Activated naive CD4-positive, alpha-beta T cell treated with anti-CD3 and anti-CD28 coated beads, Interleukin-2, amount 10 ng/mL, durations not matched to agents 7 days and 5 days (primary cell): ENCODE measurements at regions not wholly inside any gene's neighbourhood (a gene's known extent, or its start where the extent isn't known, plus 50 kb on each side); places are given as distances from the start of the nearest gene placed in this dataset.
"Not testable (repeated sequence)": the region's sequence is repeated elsewhere in the genome, so short reads cannot be mapped to it uniquely, and the experiment has no call there.

Experiments
- CTCF ChIA-PET: fragments of 350-600 bp; sonication (Branson Sonifier 250); formaldehyde crosslinking; loops from one replicate; lab custom pipeline; 2021; ENCODE audit warnings: antibody characterized with exemption; lab: Charles Lee
- DNase-seq: peaks from one replicate; pipeline ENCODE4 v3.0.0-alpha.2; 2020
- H3K27ac Mint-ChIP-seq: one replicate; pipeline ENCODE4 v1.8.0; 2021; ENCODE audit warnings: mild to moderate bottlenecking, moderate library complexity, mixed read lengths
- H3K27me3 Mint-ChIP-seq: one replicate; pipeline ENCODE4 v1.8.0; 2021; ENCODE audit warnings: mild to moderate bottlenecking, mixed read lengths
- H3K36me3 Mint-ChIP-seq: one replicate; pipeline ENCODE4 v1.8.0; 2021; ENCODE audit warnings: mixed read lengths
- H3K4me1 Mint-ChIP-seq: one replicate; pipeline ENCODE4 v1.8.0; 2021; ENCODE audit warnings: mixed read lengths
- H3K4me3 Mint-ChIP-seq: one replicate; pipeline ENCODE4 v1.8.0; 2021; ENCODE audit warnings: mild to moderate bottlenecking, moderate library complexity, mixed read lengths
- H3K9me3 Mint-ChIP-seq: one replicate; pipeline ENCODE4 v1.8.0; 2021; ENCODE audit warnings: mixed read lengths

DNA sequence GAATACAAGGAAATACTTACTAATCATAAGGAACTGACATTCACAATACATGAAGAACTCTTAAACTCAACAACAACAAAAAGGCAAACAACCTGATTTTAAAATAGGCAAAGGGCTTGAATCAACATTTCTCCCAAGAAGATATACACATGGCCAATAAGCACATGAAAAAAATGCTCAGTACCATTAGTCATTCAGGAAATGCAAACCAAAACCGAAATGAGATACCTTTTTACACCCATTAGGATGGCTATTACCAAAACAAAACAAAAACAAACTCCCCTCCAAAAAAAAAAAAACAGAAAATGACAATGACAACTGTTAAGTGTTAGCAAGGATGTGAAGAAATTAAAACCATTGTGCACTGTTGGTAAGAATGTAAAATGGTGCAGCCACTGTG is 104.1 kb upstream of the ZNF462 start:
- no peaks in the 10 kb centered on the region for H3K4me1 Mint-ChIP-seq
- no peaks in the 10 kb centered on the region for H3K9me3 Mint-ChIP-seq
- no peak overlapping the region for H3K4me3 Mint-ChIP-seq
- no peak for DNase-seq
- no peaks in the 10 kb centered on the region for H3K27me3 Mint-ChIP-seq
- H3K36me3 Mint-ChIP-seq: no peaks in the 10 kb centered on the region
- CTCF ChIA-PET: no interaction called here
- H3K27ac Mint-ChIP-seq: no peak overlapping the region

GRCh38 chr9:106761493-106761892 is 101.5 kb upstream of the ZNF462 start:
- DNase-seq: no peak
- H3K27ac Mint-ChIP-seq: no peak overlapping the region
- no peak overlapping the region for H3K4me3 Mint-ChIP-seq
- no peaks in the 10 kb centered on the region for H3K4me1 Mint-ChIP-seq
- H3K9me3 Mint-ChIP-seq: no peaks in the 10 kb centered on the region
- CTCF ChIA-PET: no interaction called here
- H3K27me3 Mint-ChIP-seq: no peaks in the 10 kb centered on the region
- H3K36me3 Mint-ChIP-seq: no peaks in the 10 kb centered on the region

DNA sequence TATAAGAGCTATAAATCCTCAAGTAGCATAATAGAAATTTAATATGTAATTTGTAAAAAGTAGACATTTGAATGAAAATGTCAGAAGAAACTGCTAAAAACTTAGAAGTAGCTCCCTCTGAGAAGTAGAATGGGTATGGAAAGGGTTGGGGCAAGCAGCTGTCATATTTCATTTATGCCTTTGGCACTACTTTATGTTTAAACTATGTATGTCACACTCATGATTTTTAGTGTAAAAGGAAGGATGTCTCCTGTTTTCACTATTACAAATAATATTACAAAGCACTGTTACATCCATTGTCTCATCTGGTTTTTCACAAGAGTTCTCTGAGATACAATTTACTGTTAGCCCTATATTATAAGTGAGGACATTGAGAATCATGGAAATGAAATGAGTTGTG is 96.3 kb upstream of the ZNF462 start:
- Mint-ChIP-seq H3K27me3 (no peaks in the 10 kb centered on the region), H3K27ac (no peak overlapping the region), H3K9me3 (no peaks in the 10 kb centered on the region), H3K36me3 (no peaks in the 10 kb centered on the region), H3K4me3 (no peak overlapping the region), H3K4me1 (no peaks in the 10 kb centered on the region)
- CTCF ChIA-PET: no interaction called here
- no peak for DNase-seq

- no peak overlapping the region for H3K4me3 Mint-ChIP-seq
- no peak for DNase-seq
Observed at GRCh38 chr9:106769331-106769730, 93.6 kb upstream of the ZNF462 start.

DNA sequence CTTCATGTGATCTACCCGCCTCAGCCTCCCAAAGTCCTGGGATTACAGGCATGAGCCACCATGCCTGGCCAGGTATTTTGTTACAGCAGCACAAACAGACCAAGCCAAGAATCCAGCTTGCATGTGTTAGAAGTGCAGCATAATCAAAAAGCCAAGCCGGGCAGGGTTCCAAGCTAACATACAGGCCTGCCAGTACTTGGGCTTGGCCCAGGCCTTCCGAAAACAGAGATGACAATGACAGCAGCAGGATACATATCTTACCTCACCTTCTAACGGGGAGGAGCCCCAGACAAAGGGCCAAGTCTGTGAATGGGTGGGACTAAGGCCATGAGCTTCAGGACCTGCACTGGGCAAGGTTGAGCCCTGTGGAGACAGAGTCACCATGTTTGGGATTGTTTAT is 91.4 kb upstream of the ZNF462 start:
- Mint-ChIP-seq H3K36me3 (no peaks in the 10 kb centered on the region), H3K27ac (no peak overlapping the region), H3K27me3 (no peaks in the 10 kb centered on the region), H3K4me1 (no peaks in the 10 kb centered on the region), H3K4me3 (no peak overlapping the region), H3K9me3 (no peaks in the 10 kb centered on the region)
- DNase-seq: no peak
- CTCF ChIA-PET: no interaction called here

More at GRCh38 chr9:106769331-106769730, 93.6 kb upstream of the ZNF462 start:
- Mint-ChIP-seq H3K4me1 (no peaks in the 10 kb centered on the region), H3K27me3 (no peaks in the 10 kb centered on the region), H3K27ac (no peak overlapping the region), H3K9me3 (no peaks in the 10 kb centered on the region), H3K36me3 (no peaks in the 10 kb centered on the region)
- CTCF ChIA-PET: no interaction called here

DNA sequence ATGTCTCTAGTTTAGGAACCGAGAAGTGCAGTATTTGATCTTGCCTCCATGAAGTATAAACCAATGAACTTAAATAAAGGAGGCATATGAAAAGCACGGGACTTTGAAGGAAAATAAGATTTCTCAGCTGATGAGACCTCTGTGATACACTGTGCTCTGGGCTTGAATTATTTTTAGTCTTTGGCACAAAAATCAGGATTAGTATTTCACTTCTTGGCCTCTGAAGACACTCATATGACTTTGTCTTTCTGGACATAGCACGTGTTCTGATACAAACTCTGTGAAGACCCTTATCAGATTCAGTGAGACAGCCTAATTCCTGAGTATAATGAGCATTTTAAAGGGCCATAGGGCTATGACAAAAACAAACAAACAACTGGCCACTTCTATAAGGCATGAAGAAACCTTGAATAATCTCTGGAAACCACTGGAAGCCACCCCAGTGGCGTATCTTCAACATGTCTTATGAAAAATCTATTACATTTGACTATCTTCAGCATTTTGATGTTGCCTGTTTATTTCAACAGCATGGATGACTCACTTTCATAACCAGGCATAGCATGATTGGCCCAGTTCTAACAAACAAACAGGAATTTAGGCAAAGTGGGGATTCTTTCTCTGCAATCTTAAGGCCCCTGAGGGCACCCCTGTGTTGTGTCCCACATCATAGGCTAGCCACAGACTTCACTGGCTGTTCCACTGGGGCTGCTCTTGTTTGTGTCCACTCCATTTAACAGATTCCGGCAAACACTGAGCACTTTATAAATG is 90.3 kb upstream of the ZNF462 start:
- no peak for DNase-seq
- H3K9me3 Mint-ChIP-seq: no peaks in the 10 kb centered on the region
- CTCF ChIA-PET: no interaction called here
- no peaks in the 10 kb centered on the region for H3K36me3 Mint-ChIP-seq
- no peak overlapping the region for H3K4me3 Mint-ChIP-seq
- H3K27ac Mint-ChIP-seq: no peak overlapping the region
- H3K27me3 Mint-ChIP-seq: no peaks in the 10 kb centered on the region
- no peaks in the 10 kb centered on the region for H3K4me1 Mint-ChIP-seq

DNA sequence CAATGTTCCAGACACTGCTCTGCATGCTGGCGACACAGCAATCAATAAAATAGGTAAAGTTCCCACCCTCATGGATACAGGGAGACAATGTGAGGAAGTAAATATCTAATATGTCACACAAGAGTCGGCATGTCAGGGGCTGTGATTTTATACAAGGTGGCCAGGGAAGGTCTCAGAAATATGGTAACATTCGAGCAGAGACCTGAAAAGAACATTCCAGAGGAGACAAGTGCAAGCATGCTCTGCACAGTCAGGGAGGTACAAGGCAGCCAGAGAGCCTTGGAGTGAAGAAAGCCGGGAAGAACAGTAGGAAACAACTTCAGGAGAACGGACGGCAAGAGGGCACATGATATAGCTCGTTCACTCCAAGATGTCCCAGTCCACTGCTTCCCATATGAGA is 89.2 kb upstream of the ZNF462 start:
- DNase-seq: no peak
- Mint-ChIP-seq H3K4me1 (no peaks in the 10 kb centered on the region), H3K9me3 (no peaks in the 10 kb centered on the region), H3K4me3 (no peak overlapping the region), H3K27ac (no peak overlapping the region), H3K36me3 (no peaks in the 10 kb centered on the region), H3K27me3 (no peaks in the 10 kb centered on the region)
- CTCF ChIA-PET: no interaction called here

- no peaks in the 10 kb centered on the region for H3K27me3 Mint-ChIP-seq
- no peak overlapping the region for H3K27ac Mint-ChIP-seq
- CTCF ChIA-PET: no interaction called here
- H3K9me3 Mint-ChIP-seq: no peaks in the 10 kb centered on the region
- no peak for DNase-seq
- H3K4me1 Mint-ChIP-seq: no peaks in the 10 kb centered on the region
- no peak overlapping the region for H3K4me3 Mint-ChIP-seq
- no peaks in the 10 kb centered on the region for H3K36me3 Mint-ChIP-seq
Observed at GRCh38 chr9:106775960-106776359, 87.0 kb upstream of the ZNF462 start.

GRCh38 chr9:106779796-106780195 is 83.2 kb upstream of the ZNF462 start:
- H3K27me3 Mint-ChIP-seq: no peaks in the 10 kb centered on the region
- no peaks in the 10 kb centered on the region for H3K36me3 Mint-ChIP-seq
- no peak overlapping the region for H3K27ac Mint-ChIP-seq
- no peaks in the 10 kb centered on the region for H3K9me3 Mint-ChIP-seq
- DNase-seq: no peak
- CTCF ChIA-PET: no interaction called here
- H3K4me3 Mint-ChIP-seq: no peak overlapping the region
- no peaks in the 10 kb centered on the region for H3K4me1 Mint-ChIP-seq

DNA sequence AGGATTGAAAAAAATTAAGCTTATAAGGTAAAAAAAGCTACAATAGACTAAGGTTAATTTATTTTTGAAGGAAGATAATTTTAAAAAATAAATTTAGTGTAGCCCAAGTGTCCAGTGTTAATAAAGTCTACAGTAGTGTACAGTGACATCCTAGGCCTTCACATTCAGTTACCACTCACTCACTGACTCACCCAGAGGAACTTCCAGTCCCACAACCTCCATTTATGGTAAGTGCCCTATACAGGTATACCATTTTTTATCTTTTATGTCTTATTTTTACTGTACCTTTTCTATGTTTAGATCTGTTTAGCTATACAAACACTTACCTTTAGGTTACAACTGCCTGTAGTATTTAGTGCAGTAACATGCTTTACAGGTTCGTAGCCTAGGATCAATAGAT is 79.8 kb upstream of the ZNF462 start:
- no peaks in the 10 kb centered on the region for H3K36me3 Mint-ChIP-seq
- H3K27me3 Mint-ChIP-seq: no peaks in the 10 kb centered on the region
- H3K9me3 Mint-ChIP-seq: no peaks in the 10 kb centered on the region
- no peak overlapping the region for H3K4me3 Mint-ChIP-seq
- CTCF ChIA-PET: no interaction called here
- no peak for DNase-seq
- no peaks in the 10 kb centered on the region for H3K4me1 Mint-ChIP-seq
- H3K27ac Mint-ChIP-seq: no peak overlapping the region

DNA sequence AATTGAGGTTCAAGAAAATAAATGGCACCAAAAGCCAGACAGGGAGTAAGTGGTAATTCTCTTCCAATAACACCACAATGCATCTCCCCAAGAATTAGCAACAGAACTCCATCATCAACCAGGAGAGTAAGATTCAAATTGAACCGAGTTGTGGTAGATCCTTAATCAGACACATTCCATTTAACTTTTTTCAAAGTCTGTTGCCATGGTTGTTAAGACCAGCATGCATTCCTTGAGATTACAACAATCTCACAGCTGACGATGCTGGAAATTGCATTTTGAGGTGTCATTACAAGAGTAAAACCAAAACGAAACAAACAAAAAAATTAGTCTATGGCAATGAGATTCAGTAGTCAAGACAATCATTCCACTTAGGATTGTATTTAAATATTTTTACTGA is 78.9 kb upstream of the ZNF462 start:
- H3K9me3 Mint-ChIP-seq: no peaks in the 10 kb centered on the region
- H3K27me3 Mint-ChIP-seq: no peaks in the 10 kb centered on the region
- no peak for DNase-seq
- no peaks in the 10 kb centered on the region for H3K4me1 Mint-ChIP-seq
- CTCF ChIA-PET: no interaction called here
- H3K36me3 Mint-ChIP-seq: no peaks in the 10 kb centered on the region
- no peak overlapping the region for H3K27ac Mint-ChIP-seq
- no peak overlapping the region for H3K4me3 Mint-ChIP-seq

GRCh38 chr9:106785200-106785599 is 77.8 kb upstream of the ZNF462 start:
- H3K36me3 Mint-ChIP-seq: no peaks in the 10 kb centered on the region
- no peak overlapping the region for H3K4me3 Mint-ChIP-seq
- no peak for DNase-seq
- no peak overlapping the region for H3K27ac Mint-ChIP-seq
- no peaks in the 10 kb centered on the region for H3K4me1 Mint-ChIP-seq
- no peaks in the 10 kb centered on the region for H3K9me3 Mint-ChIP-seq
- CTCF ChIA-PET: no interaction called here
- H3K27me3 Mint-ChIP-seq: no peaks in the 10 kb centered on the region

DNA sequence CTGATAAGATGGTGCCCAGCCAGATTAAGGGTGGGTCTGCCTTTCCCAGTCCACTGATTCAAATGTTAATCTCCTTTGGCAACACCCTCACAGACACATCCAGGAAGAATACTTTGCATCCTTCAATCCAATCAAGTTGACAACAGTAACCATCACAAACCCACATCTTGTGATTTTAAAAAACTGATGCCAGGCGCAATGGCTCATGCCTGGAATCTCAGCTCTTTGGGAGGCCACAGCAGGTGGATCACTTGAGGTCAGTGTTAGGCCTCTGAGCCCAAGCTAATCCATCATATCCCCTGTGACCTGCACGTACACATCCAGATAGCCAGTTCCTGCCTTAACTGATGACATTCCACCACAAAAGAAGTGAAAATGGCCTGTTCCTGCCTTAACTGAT is 74.9 kb upstream of the ZNF462 start:
- CTCF ChIA-PET, H3K36me3 Mint-ChIP-seq, H3K4me3 Mint-ChIP-seq, H3K27me3 Mint-ChIP-seq, DNase-seq, H3K4me1 Mint-ChIP-seq, H3K9me3 Mint-ChIP-seq, H3K27ac Mint-ChIP-seq: not testable (repeated sequence)

DNA sequence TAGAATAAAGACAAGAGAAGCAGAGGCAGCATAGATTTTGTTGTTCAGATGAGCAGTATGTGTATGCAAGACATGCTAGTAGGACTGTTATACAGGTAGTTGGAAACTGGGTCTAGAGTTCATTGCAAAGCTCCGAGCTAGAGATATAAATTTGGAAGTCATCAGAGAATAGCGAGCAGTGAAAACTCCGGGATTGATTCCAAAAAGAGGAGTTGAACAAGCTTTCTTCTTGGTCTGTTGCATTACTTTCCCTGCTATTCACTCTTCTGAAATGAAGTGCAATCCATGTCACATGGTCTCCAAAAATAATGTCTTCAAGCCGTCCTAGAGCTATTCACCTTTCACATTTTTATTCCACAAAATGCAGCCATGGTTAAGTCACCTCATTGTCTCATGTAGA is 67.9 kb upstream of the ZNF462 start:
- Mint-ChIP-seq H3K27ac (no peak overlapping the region), H3K36me3 (no peaks in the 10 kb centered on the region), H3K9me3 (peaks cover 3% of the 10 kb centered on the region), H3K27me3 (no peaks in the 10 kb centered on the region), H3K4me1 (no peaks in the 10 kb centered on the region), H3K4me3 (no peak overlapping the region)
- DNase-seq: no peak
- CTCF ChIA-PET: no interaction called here

DNA sequence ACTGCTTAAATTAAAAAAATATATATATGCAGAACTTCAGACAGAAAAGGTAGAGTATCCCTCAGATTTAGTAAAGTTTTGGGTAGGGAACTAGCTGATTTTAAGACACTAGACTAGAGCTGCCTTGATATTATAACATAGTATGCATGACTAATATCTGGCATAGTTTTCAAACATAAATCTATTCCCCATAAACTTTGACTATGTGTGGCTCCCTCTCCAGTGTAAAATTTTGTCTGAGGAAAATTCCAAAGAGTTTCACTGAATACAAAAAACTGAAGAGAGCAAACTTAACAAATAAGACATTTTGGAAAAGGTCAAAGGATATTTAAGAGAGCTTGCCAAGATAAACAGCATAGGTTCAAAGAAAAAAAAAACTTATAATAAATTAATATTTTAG is 66.2 kb upstream of the ZNF462 start:
- Mint-ChIP-seq H3K36me3 (no peaks in the 10 kb centered on the region), H3K27me3 (no peaks in the 10 kb centered on the region), H3K4me1 (no peaks in the 10 kb centered on the region), H3K27ac (no peak overlapping the region), H3K4me3 (no peak overlapping the region), H3K9me3 (peaks cover 3% of the 10 kb centered on the region)
- no peak for DNase-seq
- CTCF ChIA-PET: no interaction called here

DNA sequence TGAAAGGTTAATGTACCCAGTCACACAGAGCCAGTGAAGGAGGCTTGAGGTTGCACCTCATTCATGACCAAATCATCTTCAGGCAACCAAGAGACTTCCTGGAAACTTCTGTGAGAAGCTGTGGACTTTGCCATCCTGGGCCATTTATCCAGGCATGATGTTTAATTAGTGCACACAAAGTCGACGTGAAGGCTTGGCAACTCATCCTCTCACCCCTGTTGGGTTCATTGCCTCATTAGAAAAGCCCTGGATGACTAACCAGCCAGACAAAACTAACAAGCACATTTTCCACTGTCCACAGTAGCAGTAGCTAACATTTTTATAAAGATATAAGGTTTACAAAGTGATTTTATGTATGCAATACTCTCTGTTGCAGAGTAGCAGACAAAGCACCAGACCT is 65.7 kb upstream of the ZNF462 start:
- Mint-ChIP-seq H3K36me3 (no peaks in the 10 kb centered on the region), H3K4me3 (no peak overlapping the region), H3K27me3 (no peaks in the 10 kb centered on the region), H3K27ac (no peak overlapping the region), H3K4me1 (no peaks in the 10 kb centered on the region), H3K9me3 (peaks cover 3% of the 10 kb centered on the region)
- no peak for DNase-seq
- CTCF ChIA-PET: no interaction called here
